PC-9 (cell line): ENCODE measurements at regions not wholly inside any gene's neighbourhood (a gene's known extent, or its start where the extent isn't known, plus 50 kb on each side); places are given as distances from the start of the nearest gene placed in this dataset.

Experiments used
- BruUV-seq: library from RNA; stranded (reverse); fragments of 400-500 nt; replicated peaks from 2 replicates; lab custom pipeline; 2021; lab: Mats Ljungman, UMichigan
- CTCF ChIA-PET: fragments of 300-600 bp; sonication (Branson Sonifier 250); formaldehyde crosslinking; loops from one replicate; lab custom pipeline; 2022; ENCODE audit warnings: antibody characterized with exemption; lab: Charles Lee
- POLR2A ChIA-PET: fragments of 300-600 bp; sonication (Branson Sonifier 250); formaldehyde crosslinking; loops from one replicate; lab custom pipeline; 2022; ENCODE audit warnings: antibody characterized with exemption; ENCODE audit not compliant: unreplicated experiment; lab: Charles Lee
- DNase-seq, 2 experiments: peaks; one replicate each; pipeline versions ENCODE4 v3.0.0 to v3.0.0-alpha.2; 2015 to 2022; ENCODE audit warnings: mixed read lengths in 1 of 2
- H2AFZ ChIP-seq: fragments of 200-600 bp; sonication (generic); 2 replicates; pipeline ENCODE4 v1.8.1; 2017; ENCODE audit warnings: antibody characterized with exemption
- H3F3A ChIP-seq: fragments of 200-600 bp; sonication (generic); 2 replicates; pipeline ENCODE4 v1.8.1; 2017; ENCODE audit warnings: antibody characterized with exemption, mild to moderate bottlenecking, low read depth; ENCODE audit not compliant: insufficient read depth
- H3K27ac ChIP-seq: fragments of 200-600 bp; sonication (generic); 2 replicates; pipeline ENCODE4 v1.6.1; 2016; ENCODE audit warnings: mixed run types
- H3K27me3 ChIP-seq: fragments of 200-600 bp; sonication (generic); 2 replicates; pipeline ENCODE4 v1.6.1; 2016; ENCODE audit warnings: low read depth, mixed run types; ENCODE audit not compliant: insufficient read depth
- H3K36me3 ChIP-seq: fragments of 200-600 bp; sonication (generic); 2 replicates; pipeline ENCODE4 v1.6.1; 2016; ENCODE audit warnings: low read depth, mixed run types
- H3K4me1 ChIP-seq: fragments of 200-600 bp; sonication (generic); replicated peaks from 2 replicates; pipeline ENCODE4 v1.6.1; 2016; ENCODE audit warnings: mixed run types; ENCODE audit not compliant: insufficient read depth
- H3K4me2 ChIP-seq: fragments of 200-600 bp; sonication (generic); 2 replicates; pipeline ENCODE4 v1.6.1; 2017; ENCODE audit warnings: mixed run types
- H3K4me3 ChIP-seq: fragments of 200-600 bp; sonication (generic); 2 replicates; pipeline ENCODE4 v1.6.1; 2016; ENCODE audit warnings: mixed run types
- H3K79me2 ChIP-seq: fragments of 200-600 bp; sonication (generic); 2 replicates; pipeline ENCODE4 v1.6.1; 2017; ENCODE audit warnings: low read depth, mixed run types
- H3K9me2 ChIP-seq: fragments of 200-600 bp; sonication (generic); 2 replicates; pipeline ENCODE4 v1.8.1; 2017; ENCODE audit warnings: mild to moderate bottlenecking; ENCODE audit not compliant: insufficient read depth
- H3K9me3 ChIP-seq: fragments of 200-600 bp; sonication (generic); 2 replicates; pipeline ENCODE4 v1.8.1; 2016; ENCODE audit warnings: low read depth; ENCODE audit not compliant: insufficient read depth
- H4K20me1 ChIP-seq: fragments of 200-600 bp; sonication (generic); 2 replicates; pipeline ENCODE4 v1.8.1; 2017; ENCODE audit not compliant: insufficient read depth
- CTCF ChIP-seq: fragments of 200-600 bp; sonication (generic); conservative IDR thresholded peaks from 2 replicates; pipeline ENCODE4 v1.6.1; 2017; ENCODE audit warnings: mixed run types, antibody characterized with exemption, mild to moderate bottlenecking, moderate library complexity
- EZH2 ChIP-seq: fragments of 200-600 bp; sonication (generic); IDR thresholded peaks from 2 replicates; pipeline ENCODE4 v1.8.0; 2017; ENCODE audit warnings: antibody characterized with exemption, low read depth
- intact Hi-C: fragments of 100-400 bp; cut with micrococcal nuclease; formaldehyde crosslinking; loops from one replicate; pipeline ENCODE4 v1.10.0; 2022; ENCODE audit not compliant: unreplicated experiment

DNA sequence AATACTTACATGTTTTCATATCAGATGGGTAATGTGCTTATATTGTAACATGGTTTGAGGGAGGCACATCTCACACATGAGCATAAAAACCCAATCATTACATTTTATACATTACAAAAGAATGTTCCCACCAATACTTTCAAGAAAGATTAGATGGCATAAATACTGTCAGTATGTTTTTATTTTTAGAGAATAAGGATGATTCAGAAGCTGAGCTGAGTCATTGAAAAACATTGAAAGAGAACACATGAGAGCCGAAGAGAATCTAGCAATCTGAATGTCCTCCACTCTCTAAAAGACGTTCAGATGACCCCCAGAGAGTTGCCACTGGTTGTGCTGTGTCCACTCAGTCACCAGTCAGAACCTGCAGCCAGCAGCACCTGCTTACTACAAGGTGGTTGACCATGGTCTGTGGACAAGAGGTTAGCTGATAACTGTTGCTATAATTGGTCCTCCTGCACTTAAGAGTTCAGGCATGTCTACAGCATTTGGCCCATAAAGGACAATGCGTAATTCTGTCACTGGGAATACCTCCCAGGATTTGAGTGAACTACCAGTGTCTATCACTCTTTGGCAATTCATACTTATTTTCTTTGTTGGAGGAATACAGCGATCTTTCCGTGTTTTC lies 382.2 kb upstream of the IGFBP7 start:
- DNase-seq: no peak
- H3K79me2 ChIP-seq: no peaks in the 10 kb centered on the region
- ChIA-PET CTCF (interaction anchor here (0.7 kb wide), 1 partner anchor 1059 kb away, joined by 3 read pairs; no protein-coding TSS in a partner anchor), POLR2A (no interaction called here)
- no peaks in the 10 kb centered on the region for H3K9me3 ChIP-seq
- H3K9me2 ChIP-seq: no peaks in the 10 kb centered on the region
- H3K4me1 ChIP-seq: no peaks in the 10 kb centered on the region
- BruUV-seq: no TSS peak
- no peaks in the 10 kb centered on the region for H3F3A ChIP-seq
- no peaks in the 10 kb centered on the region for H4K20me1 ChIP-seq
- intact Hi-C loops: no loop called here
- no peak overlapping the region for H3K27ac ChIP-seq
- no peaks in the 10 kb centered on the region for H3K27me3 ChIP-seq
- TF ChIP-seq EZH2 (no peak), CTCF (no peak)
- H3K4me3 ChIP-seq: no peak overlapping the region
- no peak overlapping the region for H3K4me2 ChIP-seq
- H3K36me3 ChIP-seq: no peaks in the 10 kb centered on the region
- no peak overlapping the region for H2AFZ ChIP-seq

DNA sequence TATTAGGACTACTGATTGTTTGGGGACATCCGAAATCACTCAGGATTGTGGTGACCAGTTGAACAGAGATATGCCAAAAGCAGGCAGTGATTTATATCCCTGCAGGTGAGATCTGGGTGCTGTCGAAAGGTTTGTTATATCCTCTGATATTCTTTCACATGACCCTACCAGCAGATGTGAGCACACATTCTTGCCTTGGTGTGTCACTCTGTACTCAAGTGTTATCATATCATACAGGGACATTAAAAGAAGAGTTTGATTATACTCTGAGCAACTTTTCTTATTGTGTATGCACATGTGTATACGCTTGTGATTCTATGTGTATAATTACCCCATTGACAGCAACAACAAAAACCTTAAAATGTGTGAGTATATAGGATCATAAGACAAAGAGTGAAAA lies 381.2 kb upstream of the IGFBP7 start:
- Histone ChIP-seq H3F3A (no peaks in the 10 kb centered on the region), H3K9me3 (no peaks in the 10 kb centered on the region), H4K20me1 (no peaks in the 10 kb centered on the region), H3K4me3 (no peak overlapping the region), H3K27ac (no peak overlapping the region), H3K36me3 (no peaks in the 10 kb centered on the region), H2AFZ (no peak overlapping the region), H3K79me2 (no peaks in the 10 kb centered on the region), H3K4me1 (no peaks in the 10 kb centered on the region), H3K4me2 (no peak overlapping the region), H3K27me3 (no peaks in the 10 kb centered on the region), H3K9me2 (no peaks in the 10 kb centered on the region)
- no peak for TF ChIP-seq EZH2
- TF ChIP-seq CTCF: no peak
- no TSS peak for BruUV-seq
- intact Hi-C loops: no loop called here
- ChIA-PET CTCF (interaction anchor here (0.7 kb wide), 1 partner anchor 1060 kb away, joined by 3 read pairs; no protein-coding TSS in a partner anchor), POLR2A (no interaction called here)
- DNase-seq: no peak

- no peaks in the 10 kb centered on the region for H3F3A ChIP-seq
- DNase-seq: peak in 1 of 2 experiments; percentile 5
- ChIA-PET POLR2A (no interaction called here), CTCF (no interaction called here)
- H4K20me1 ChIP-seq: no peaks in the 10 kb centered on the region
- no peak overlapping the region for H2AFZ ChIP-seq
- BruUV-seq: no TSS peak
- H3K9me3 ChIP-seq: no peaks in the 10 kb centered on the region
- no peak overlapping the region for H3K4me2 ChIP-seq
- H3K4me1 ChIP-seq: no peaks in the 10 kb centered on the region
- H3K27ac ChIP-seq: no peak overlapping the region
- no peaks in the 10 kb centered on the region for H3K36me3 ChIP-seq
- H3K4me3 ChIP-seq: no peak overlapping the region
- H3K27me3 ChIP-seq: no peaks in the 10 kb centered on the region
- no peaks in the 10 kb centered on the region for H3K79me2 ChIP-seq
- H3K9me2 ChIP-seq: no peaks in the 10 kb centered on the region
- no peak for TF ChIP-seq EZH2
- no peak for TF ChIP-seq CTCF
- intact Hi-C loops: no loop called here
Measured at GRCh38 chr4:57490520-57491255, 380.5 kb upstream of the IGFBP7 start.
